Mesothelial cell of epicardium (in vitro differentiated cells): ENCODE measurements at regions not wholly inside any gene's neighbourhood (a gene's known extent, or its start where the extent isn't known, plus 50 kb on each side); places are given as distances from the start of the nearest gene placed in this dataset.
"Not testable (repeated sequence)": the region's sequence is repeated elsewhere in the genome, so short reads cannot be mapped to it uniquely, and the experiment has no call there.

Source experiments
- DNase-seq, 2 experiments: peaks; one replicate each; pipeline ENCODE4 v3.0.0; 2021; ENCODE audit warnings: low spot score in 2 of 2; ENCODE audit not compliant: unreplicated experiment in 2 of 2
- H3K27ac Mint-ChIP-seq: 2 replicates; pipeline ENCODE4 v1.8.0; 2021; ENCODE audit warnings: mixed read lengths
- H3K27me3 Mint-ChIP-seq: 2 replicates; pipeline ENCODE4 v1.8.0; 2021; ENCODE audit warnings: low read depth, mixed read lengths
- H3K36me3 Mint-ChIP-seq: 2 replicates; pipeline ENCODE4 v1.8.0; 2021; ENCODE audit warnings: mixed read lengths
- H3K4me1 Mint-ChIP-seq: 2 replicates; pipeline ENCODE4 v1.8.0; 2021; ENCODE audit warnings: mixed read lengths
- H3K4me3 Mint-ChIP-seq: 2 replicates; pipeline ENCODE4 v1.8.0; 2021; ENCODE audit warnings: mild to moderate bottlenecking, moderate library complexity, mixed read lengths
- H3K9me3 Mint-ChIP-seq: 2 replicates; pipeline ENCODE4 v1.8.0; 2021; ENCODE audit warnings: mixed read lengths
- TF ChIP-seq, protein P1 (sequence below): fragments of 200-600 bp; sonication (generic); IDR thresholded peaks from one replicate; pipeline ENCODE4 v1.5.0; 2021; ENCODE audit warnings: antibody characterized with exemption; ENCODE audit not compliant: unreplicated experiment

DNA sequence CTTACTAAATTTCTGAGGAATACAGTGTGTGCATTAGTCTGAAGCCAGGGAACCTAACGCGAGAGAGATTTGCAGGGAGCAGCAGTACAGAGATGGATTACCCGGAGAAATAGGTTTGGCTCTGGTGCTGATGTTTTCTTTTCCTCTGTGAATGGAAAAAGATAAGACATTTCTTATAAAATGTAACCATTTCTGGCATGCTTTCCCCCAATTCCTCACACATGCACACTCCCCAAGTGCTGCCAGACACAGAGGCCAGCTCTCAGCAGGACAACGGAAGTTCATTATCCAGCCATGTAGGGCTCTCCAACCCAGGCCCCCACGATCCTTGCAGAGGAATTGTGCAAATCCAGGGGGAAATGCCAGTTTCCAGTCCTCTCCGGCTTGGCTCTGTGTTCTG lies 224.5 kb upstream of the MGAT5 start:
- peaks cover 8% of the 10 kb centered on the region for H3K4me1 Mint-ChIP-seq
- H3K9me3 Mint-ChIP-seq: no peaks in the 10 kb centered on the region
- peaks cover 14% of the 10 kb centered on the region for H3K27me3 Mint-ChIP-seq
- DNase-seq: no peak
- no peaks in the 10 kb centered on the region for H3K36me3 Mint-ChIP-seq
- TF ChIP-seq, protein P1, sequence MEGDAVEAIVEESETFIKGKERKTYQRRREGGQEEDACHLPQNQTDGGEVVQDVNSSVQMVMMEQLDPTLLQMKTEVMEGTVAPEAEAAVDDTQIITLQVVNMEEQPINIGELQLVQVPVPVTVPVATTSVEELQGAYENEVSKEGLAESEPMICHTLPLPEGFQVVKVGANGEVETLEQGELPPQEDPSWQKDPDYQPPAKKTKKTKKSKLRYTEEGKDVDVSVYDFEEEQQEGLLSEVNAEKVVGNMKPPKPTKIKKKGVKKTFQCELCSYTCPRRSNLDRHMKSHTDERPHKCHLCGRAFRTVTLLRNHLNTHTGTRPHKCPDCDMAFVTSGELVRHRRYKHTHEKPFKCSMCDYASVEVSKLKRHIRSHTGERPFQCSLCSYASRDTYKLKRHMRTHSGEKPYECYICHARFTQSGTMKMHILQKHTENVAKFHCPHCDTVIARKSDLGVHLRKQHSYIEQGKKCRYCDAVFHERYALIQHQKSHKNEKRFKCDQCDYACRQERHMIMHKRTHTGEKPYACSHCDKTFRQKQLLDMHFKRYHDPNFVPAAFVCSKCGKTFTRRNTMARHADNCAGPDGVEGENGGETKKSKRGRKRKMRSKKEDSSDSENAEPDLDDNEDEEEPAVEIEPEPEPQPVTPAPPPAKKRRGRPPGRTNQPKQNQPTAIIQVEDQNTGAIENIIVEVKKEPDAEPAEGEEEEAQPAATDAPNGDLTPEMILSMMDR: no peak
- no peak overlapping the region for H3K4me3 Mint-ChIP-seq
- H3K27ac Mint-ChIP-seq: no peak overlapping the region

DNA sequence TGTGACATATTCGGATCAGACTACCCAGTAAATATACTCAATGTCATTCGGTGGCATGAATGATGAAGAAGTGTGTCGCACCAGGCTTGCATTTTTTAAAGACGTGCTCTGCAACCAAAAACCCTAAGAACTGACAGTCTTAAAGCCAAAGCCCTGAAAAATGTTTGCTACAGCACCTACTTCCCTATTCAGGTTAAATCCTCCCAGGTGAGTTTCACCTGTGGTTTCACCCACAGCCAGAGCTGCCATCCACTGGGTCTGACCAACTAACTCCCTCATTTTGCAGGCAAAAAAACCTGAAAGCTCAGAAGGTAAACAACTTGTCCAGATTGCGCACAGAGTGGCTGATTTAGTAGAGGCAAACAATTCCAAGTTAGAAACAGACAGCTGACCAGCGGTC lies 222.3 kb upstream of the MGAT5 start:
- Mint-ChIP-seq H3K36me3 (no peaks in the 10 kb centered on the region), H3K4me3 (no peak overlapping the region), H3K9me3 (no peaks in the 10 kb centered on the region), H3K4me1 (peaks cover 8% of the 10 kb centered on the region), H3K27me3 (peaks cover 17% of the 10 kb centered on the region), H3K27ac (no peak overlapping the region)
- TF ChIP-seq, protein P1: no peak
- no peak for DNase-seq

DNA sequence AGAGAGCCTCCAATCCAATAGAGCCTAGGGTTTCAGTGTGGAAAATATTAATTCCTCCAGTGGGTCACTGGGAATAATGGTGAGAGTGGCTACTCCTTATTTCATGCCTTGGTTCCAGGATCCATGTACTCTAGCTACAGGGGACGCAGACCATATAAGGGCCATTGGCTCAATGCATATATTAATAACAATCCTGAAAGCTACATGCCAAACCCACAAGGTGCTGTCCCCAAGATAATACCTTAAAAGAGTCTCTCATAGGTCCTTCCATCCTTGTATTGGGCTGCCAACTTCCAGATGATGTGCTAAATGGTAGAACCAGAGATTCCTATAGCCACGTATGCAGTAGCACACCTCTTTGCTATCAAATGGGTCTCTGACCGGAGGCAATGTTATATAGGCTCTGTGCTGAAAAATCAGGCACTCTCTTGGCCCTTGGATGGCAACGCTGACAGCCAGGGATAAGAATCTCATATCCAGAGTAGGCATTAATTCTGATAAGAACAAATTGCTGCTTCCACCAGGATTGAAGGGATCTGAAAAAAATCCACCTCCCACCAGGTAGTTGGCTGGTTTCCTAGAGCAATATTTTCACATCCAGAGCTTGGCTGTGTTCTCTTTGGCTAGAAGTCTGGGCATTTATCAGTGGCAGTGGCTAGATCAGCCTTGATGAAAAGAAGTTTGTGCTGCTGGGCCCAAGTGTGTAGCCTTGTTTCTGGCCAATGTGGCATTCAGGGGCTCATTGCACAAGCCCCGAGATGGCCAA lies 218.1 kb upstream of the MGAT5 start:
- DNase-seq: no peak
- Mint-ChIP-seq H3K27ac (no peak overlapping the region), H3K4me3 (no peak overlapping the region), H3K36me3 (no peaks in the 10 kb centered on the region), H3K27me3 (peaks cover 14% of the 10 kb centered on the region), H3K4me1 (no peaks in the 10 kb centered on the region), H3K9me3 (peaks cover 23% of the 10 kb centered on the region)
- TF ChIP-seq, protein P1: no peak

DNA sequence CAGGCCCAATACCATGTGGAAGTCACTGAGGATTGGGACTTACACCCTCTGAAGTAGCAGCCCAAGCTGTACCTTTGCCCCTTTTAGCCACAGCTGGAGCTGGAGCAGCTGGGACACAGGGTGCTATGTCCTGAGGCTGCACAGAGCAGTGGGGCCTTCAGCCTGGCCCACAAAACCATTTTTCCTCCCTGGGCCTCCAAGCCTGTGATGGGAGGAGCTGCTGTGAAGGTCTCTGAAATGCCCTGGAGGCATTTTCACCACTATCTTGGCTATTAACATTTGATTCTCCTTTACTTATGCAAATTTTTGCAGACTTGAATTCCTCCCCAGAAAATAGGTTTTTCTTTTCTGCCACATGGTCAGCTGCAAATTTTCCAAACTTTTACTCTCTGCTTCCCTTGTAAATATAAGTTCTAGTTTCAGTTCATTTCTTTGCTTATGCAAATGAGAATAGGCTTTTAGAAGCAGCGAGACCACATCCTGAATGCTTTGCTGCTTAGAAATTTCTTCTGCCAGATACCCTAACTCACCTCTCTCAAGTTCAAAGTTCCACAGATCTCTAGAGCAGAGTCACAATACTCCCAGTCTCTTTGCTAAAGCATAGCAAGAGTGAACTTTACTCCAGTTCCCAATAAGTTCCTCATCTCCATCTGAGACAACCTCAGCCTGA lies 213.8 kb upstream of the MGAT5 start:
- DNase-seq: no peak
- Mint-ChIP-seq H3K4me3 (no peak overlapping the region), H3K9me3 (peaks cover 48% of the 10 kb centered on the region), H3K4me1 (no peaks in the 10 kb centered on the region), H3K27ac (no peak overlapping the region), H3K36me3 (peaks cover 2% of the 10 kb centered on the region), H3K27me3 (no peaks in the 10 kb centered on the region)
- TF ChIP-seq, protein P1: no peak

DNA sequence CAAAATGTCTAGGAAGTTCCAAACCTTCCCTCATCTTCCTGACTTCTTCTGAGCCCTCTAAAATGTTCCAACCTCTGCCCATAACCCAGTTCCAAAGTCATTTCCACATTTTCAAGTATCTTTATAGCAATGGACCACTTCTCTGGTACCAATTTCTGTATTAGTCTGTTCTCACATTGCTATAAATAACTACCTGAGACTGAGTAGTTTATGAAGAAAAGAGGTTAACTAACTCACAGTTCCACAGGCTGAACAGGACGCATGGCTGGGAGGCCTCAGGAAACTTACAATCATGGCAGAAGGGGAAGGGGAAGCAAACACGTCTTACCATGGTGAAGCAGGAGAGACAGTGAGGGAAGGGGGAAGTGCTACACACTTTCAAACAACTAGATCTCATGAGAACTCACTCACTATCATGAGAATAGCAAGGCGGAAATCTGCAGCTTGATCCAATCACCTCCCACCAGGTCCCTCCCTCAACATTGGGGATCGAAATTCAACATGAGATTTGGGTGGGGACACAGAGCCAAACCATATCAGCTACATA lies 213.2 kb upstream of the MGAT5 start:
- H3K9me3 Mint-ChIP-seq: peaks cover 55% of the 10 kb centered on the region
- DNase-seq, H3K27me3 Mint-ChIP-seq, H3K4me1 Mint-ChIP-seq, H3K4me3 Mint-ChIP-seq, H3K27ac Mint-ChIP-seq, H3K36me3 Mint-ChIP-seq: not testable (repeated sequence)

DNA sequence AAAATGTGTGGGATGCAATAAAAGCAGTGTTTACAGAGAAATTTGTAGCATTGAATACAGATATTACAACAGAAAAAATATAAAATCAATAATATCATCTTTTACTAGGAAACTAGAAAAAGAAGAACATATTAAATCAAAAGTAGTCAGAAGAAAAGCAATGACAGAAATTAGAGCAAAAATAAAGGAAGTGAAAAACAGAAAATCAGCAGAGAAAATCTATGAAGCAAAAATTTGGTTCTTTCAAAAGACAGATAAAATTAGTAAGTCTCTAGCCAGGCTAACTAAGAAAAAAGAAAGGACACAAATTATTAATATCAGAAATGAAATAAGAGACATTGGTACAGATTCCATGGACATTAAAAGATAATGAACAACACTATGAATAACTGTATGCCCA lies 212.0 kb upstream of the MGAT5 start:
- Mint-ChIP-seq H3K27ac (no peak overlapping the region), H3K4me3 (no peak overlapping the region), H3K36me3 (peaks cover 2% of the 10 kb centered on the region), H3K9me3 (peaks cover 58% of the 10 kb centered on the region), H3K4me1 (no peaks in the 10 kb centered on the region), H3K27me3 (no peaks in the 10 kb centered on the region)
- no peak for DNase-seq
- TF ChIP-seq, protein P1: no peak

DNA sequence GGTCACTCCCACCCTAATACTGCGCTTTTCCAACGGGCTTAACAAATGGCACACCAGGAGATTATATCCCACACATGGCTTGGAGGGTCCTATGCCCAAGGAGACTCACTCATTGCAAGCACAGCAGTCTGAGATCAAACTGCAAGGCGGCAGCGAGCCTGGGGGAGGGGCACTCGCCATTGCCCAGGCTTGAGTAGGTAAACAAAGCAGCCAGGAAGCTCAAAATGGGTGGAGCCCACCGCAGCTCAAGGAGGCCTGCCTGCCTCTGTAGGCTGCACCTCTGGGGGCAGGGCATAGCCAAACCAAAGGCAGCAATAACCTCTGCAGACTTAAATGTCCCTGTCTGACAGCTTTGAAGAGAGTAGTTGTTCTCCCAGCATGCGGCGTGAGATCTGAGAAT lies 210.8 kb upstream of the MGAT5 start:
- H3K4me3 Mint-ChIP-seq, H3K4me1 Mint-ChIP-seq, H3K27me3 Mint-ChIP-seq, H3K36me3 Mint-ChIP-seq, DNase-seq, H3K27ac Mint-ChIP-seq: not testable (repeated sequence)
- peaks cover 52% of the 10 kb centered on the region for H3K9me3 Mint-ChIP-seq
